Ectodermal cell (in vitro differentiated cells): ENCODE measurements at regions not wholly inside any gene's neighbourhood (a gene's known extent, or its start where the extent isn't known, plus 50 kb on each side); places are given as distances from the start of the nearest gene placed in this dataset.

ENCODE experiments used
- H3K27ac ChIP-seq: 2 replicates; pipeline ENCODE4 v1.7.0; 2013; ENCODE audit warnings: mild to moderate bottlenecking, low read depth, low read length; ENCODE audit not compliant: insufficient read depth, poor library complexity, severe bottlenecking
- H3K27me3 ChIP-seq: 2 replicates; pipeline ENCODE4 v1.7.0; 2013; ENCODE audit warnings: mild to moderate bottlenecking, low read length; ENCODE audit not compliant: insufficient read depth, control insufficient read depth, poor library complexity, severe bottlenecking
- H3K36me3 ChIP-seq: one replicate; pipeline ENCODE4 v1.7.0; 2013; ENCODE audit warnings: low read length; ENCODE audit not compliant: control insufficient read depth, insufficient read depth
- H3K4me1 ChIP-seq: one replicate; pipeline ENCODE4 v1.7.0; 2013; ENCODE audit warnings: low read length; ENCODE audit not compliant: control insufficient read depth, insufficient read depth
- H3K4me3 ChIP-seq: 2 replicates; pipeline ENCODE4 v1.7.0; 2013; ENCODE audit warnings: low read depth, low read length, control low read depth; ENCODE audit not compliant: insufficient read depth
- H3K9me3 ChIP-seq: 2 replicates; pipeline ENCODE4 v1.7.0; 2013; ENCODE audit warnings: mild to moderate bottlenecking, low read length, moderate library complexity; ENCODE audit not compliant: control insufficient read depth
- WGBS, 2 experiments: methylation state at CpG; one replicate each; pipeline ENCODE4 v1.1.7; 2013; ENCODE audit warnings: missing lambda C conversion rate in 2 of 2; 5-methylcytosine and 5-hydroxymethylcytosine counted together

GRCh38 chr10:28878236-28878970, 201.1 kb downstream of the BAMBI start:
- no peak overlapping the region for H3K27ac ChIP-seq
- H3K36me3 ChIP-seq, result no peaks in the 10 kb centered on the region
- H3K9me3 ChIP-seq, result no peaks in the 10 kb centered on the region
- 87 to 94% methylated on average over 5 of the region's 5 CpGs for WGBS, 2 experiments
- H3K27me3 ChIP-seq, result peaks cover 11% of the 10 kb centered on the region
- peaks cover 11% of the 10 kb centered on the region for H3K4me1 ChIP-seq
- H3K4me3 ChIP-seq, result no peak overlapping the region

- H3K4me3 ChIP-seq, result no peak overlapping the region
- no peaks in the 10 kb centered on the region for H3K36me3 ChIP-seq
- H3K27ac ChIP-seq, result no peak overlapping the region
- H3K9me3 ChIP-seq, result no peaks in the 10 kb centered on the region
- H3K27me3 ChIP-seq, result peaks cover 11% of the 10 kb centered on the region
- peaks cover 11% of the 10 kb centered on the region for H3K4me1 ChIP-seq
Measured at GRCh38 chr10:28879246-28879645, 201.9 kb downstream of the BAMBI start.

- peaks cover 11% of the 10 kb centered on the region for H3K27me3 ChIP-seq
- peaks cover 11% of the 10 kb centered on the region for H3K4me1 ChIP-seq
- 87 to 91% methylated on average over 16 of the region's 16 CpGs for WGBS, 2 experiments
- H3K9me3 ChIP-seq, result no peaks in the 10 kb centered on the region
- H3K36me3 ChIP-seq, result no peaks in the 10 kb centered on the region
- H3K27ac ChIP-seq, result no peak overlapping the region
- H3K4me3 ChIP-seq, result no peak overlapping the region
Measured at GRCh38 chr10:28879875-28880682, 202.8 kb downstream of the BAMBI start.

GRCh38 chr10:28880683-28880950, 203.3 kb downstream of the BAMBI start:
- WGBS, 2 experiments, result 98 to 100% methylated on average over 2 to 3 of the region's 3 CpGs
- Histone ChIP-seq H3K27ac (no peak overlapping the region), H3K27me3 (peaks cover 11% of the 10 kb centered on the region)

GRCh38 chr10:28881171-28881882, 204.0 kb downstream of the BAMBI start:
- Histone ChIP-seq H3K4me3 (no peak overlapping the region), H3K27me3 (peaks cover 11% of the 10 kb centered on the region), H3K36me3 (no peaks in the 10 kb centered on the region), H3K4me1 (no peaks in the 10 kb centered on the region), H3K27ac (no peak overlapping the region), H3K9me3 (no peaks in the 10 kb centered on the region)
- 91 to 93% methylated on average over 3 of the region's 3 CpGs for WGBS, 2 experiments

More at GRCh38 chr10:28880683-28880950, 203.3 kb downstream of the BAMBI start:
- no peak overlapping the region for H3K4me3 ChIP-seq
- peaks cover 7% of the 10 kb centered on the region for H3K4me1 ChIP-seq
- H3K36me3 ChIP-seq, result no peaks in the 10 kb centered on the region
- H3K9me3 ChIP-seq, result no peaks in the 10 kb centered on the region

GRCh38 chr10:28883741-28884423, 206.6 kb downstream of the BAMBI start:
- H3K4me1 ChIP-seq, result no peaks in the 10 kb centered on the region
- no peaks in the 10 kb centered on the region for H3K36me3 ChIP-seq
- no peak overlapping the region for H3K27ac ChIP-seq
- no peaks in the 10 kb centered on the region for H3K27me3 ChIP-seq
- H3K9me3 ChIP-seq, result no peaks in the 10 kb centered on the region
- H3K4me3 ChIP-seq, result no peak overlapping the region
- WGBS, 2 experiments, result 95 to 98% methylated on average over 6 to 8 of the region's 8 CpGs

GRCh38 chr10:28890121-28890950, 213.0 kb downstream of the BAMBI start:
- Histone ChIP-seq H3K9me3 (no peaks in the 10 kb centered on the region), H3K27me3 (no peaks in the 10 kb centered on the region), H3K4me1 (no peaks in the 10 kb centered on the region), H3K4me3 (no peak overlapping the region), H3K36me3 (no peaks in the 10 kb centered on the region), H3K27ac (no peak overlapping the region)
- WGBS, 2 experiments, result 94% methylated on average over 4 to 5 of the region's 5 CpGs

- WGBS, 2 experiments, result 89 to 93% methylated on average over 5 to 6 of the region's 6 CpGs
Measured at GRCh38 chr10:28891058-28891713, 213.9 kb downstream of the BAMBI start.

GRCh38 chr10:28892818-28893547, 215.7 kb downstream of the BAMBI start:
- Histone ChIP-seq H3K36me3 (no peaks in the 10 kb centered on the region), H3K4me1 (peaks cover 6% of the 10 kb centered on the region), H3K27me3 (no peaks in the 10 kb centered on the region), H3K4me3 (no peak overlapping the region), H3K9me3 (no peaks in the 10 kb centered on the region), H3K27ac (no peak overlapping the region)
- WGBS, 2 experiments, result 89 to 90% methylated on average over 9 of the region's 9 CpGs

More at GRCh38 chr10:28891058-28891713, 213.9 kb downstream of the BAMBI start:
- H3K4me3 ChIP-seq, result no peak overlapping the region
- H3K4me1 ChIP-seq, result no peaks in the 10 kb centered on the region
- H3K27me3 ChIP-seq, result no peaks in the 10 kb centered on the region
- H3K27ac ChIP-seq, result no peak overlapping the region
- no peaks in the 10 kb centered on the region for H3K9me3 ChIP-seq
- H3K36me3 ChIP-seq, result no peaks in the 10 kb centered on the region
